ENCODE measurements at regions not wholly inside any gene's neighbourhood (a gene's known extent, or its start where the extent isn't known, plus 50 kb on each side); places are given as distances from the start of the nearest gene placed in this dataset.

DNA sequence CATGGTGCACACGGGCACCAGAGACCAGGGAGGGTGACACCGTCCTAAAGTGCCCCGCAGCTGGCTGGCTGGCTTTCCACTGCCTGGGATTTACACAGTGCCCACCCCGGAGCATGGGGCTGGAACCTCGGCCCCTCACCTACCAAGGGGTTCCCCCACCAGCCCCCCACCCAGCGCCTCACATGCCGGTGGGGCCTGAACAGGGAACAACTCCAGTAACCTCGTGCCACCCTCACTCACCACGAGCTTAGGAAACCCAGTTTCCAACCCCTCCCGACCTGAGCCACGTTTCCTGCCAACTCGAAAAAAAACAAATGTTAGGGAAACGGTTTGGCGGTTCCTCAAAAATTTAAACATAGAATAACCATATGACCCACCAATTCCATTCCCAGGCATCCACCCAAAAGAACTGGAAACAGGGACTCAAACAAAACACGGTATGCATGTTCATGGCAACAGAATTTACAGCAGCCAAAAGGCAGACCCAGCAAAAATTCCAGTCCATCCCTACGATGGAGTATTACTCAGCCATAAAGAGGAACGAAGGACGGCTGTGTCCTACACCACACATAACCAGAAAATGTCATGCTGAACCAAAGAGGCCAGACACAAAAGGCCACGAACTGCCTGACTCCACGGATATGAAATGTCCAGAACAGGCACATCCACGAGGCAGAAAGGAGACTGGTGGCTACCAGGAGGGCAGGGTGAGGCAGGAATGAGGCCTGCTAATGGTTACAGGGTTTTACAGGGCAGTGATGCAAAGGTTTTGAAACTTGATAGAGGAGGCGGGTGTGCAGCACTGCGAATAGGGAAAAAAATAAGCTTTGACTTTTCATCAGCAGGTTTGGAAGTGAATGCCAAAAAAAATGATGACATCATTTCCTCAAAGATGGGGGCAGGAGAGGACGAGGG lies 68.9 kb downstream of the NCOR2 start:
- no peaks in the 10 kb centered on the region; the same call in 1 of the 2 replicates for H3K4me1 ChIP-seq (ENCODE audit: insufficient read depth, low read length)
- H3K79me1 ChIP-seq (ENCODE audit: insufficient read depth, low read depth, low read length, poor library complexity, severe bottlenecking), result peaks cover 16% of the 10 kb centered on the region
- H2BK12ac ChIP-seq (ENCODE audit: insufficient read length, low read depth, low read length), result no peak overlapping the region
- H3K79me2 ChIP-seq (ENCODE audit: insufficient read depth, low read length), result peaks cover 28% of the 10 kb centered on the region; the same call in 1 of the 2 replicates
- H3K14ac ChIP-seq (ENCODE audit: insufficient read depth, low read length), result no peak overlapping the region
- H2BK120ac ChIP-seq (ENCODE audit: low read depth, low read length, poor library complexity, severe bottlenecking), result no peak overlapping the region
- no peaks in the 10 kb centered on the region for H3K23me2 ChIP-seq (ENCODE audit: insufficient read length, low read depth, low read length, poor library complexity, severe bottlenecking)
- H3K27me3 ChIP-seq (ENCODE audit: insufficient read depth, low read length), result no peaks in the 10 kb centered on the region
- H3K9ac ChIP-seq (ENCODE audit: extremely low read depth, insufficient read length, low read length), result no peak overlapping the region
- TF ChIP-seq, protein P1, sequence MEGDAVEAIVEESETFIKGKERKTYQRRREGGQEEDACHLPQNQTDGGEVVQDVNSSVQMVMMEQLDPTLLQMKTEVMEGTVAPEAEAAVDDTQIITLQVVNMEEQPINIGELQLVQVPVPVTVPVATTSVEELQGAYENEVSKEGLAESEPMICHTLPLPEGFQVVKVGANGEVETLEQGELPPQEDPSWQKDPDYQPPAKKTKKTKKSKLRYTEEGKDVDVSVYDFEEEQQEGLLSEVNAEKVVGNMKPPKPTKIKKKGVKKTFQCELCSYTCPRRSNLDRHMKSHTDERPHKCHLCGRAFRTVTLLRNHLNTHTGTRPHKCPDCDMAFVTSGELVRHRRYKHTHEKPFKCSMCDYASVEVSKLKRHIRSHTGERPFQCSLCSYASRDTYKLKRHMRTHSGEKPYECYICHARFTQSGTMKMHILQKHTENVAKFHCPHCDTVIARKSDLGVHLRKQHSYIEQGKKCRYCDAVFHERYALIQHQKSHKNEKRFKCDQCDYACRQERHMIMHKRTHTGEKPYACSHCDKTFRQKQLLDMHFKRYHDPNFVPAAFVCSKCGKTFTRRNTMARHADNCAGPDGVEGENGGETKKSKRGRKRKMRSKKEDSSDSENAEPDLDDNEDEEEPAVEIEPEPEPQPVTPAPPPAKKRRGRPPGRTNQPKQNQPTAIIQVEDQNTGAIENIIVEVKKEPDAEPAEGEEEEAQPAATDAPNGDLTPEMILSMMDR (conservative IDR thresholded peaks at IDR 0.05), result no peak
- no peak overlapping the region for H3K27ac ChIP-seq (ENCODE audit: insufficient read length, low read depth, low read length)
- H2AFZ ChIP-seq (ENCODE audit: low read length), result no peak overlapping the region
- H2BK5ac ChIP-seq (ENCODE audit: insufficient read length, low read length), result no peak overlapping the region
- Mint-ChIP-seq H3K4me3 (no peak overlapping the region), H3K4me1 (peaks cover 48 to 59% of the 10 kb centered on the region in 2 experiments), H3K27me3 (ENCODE audit: low read depth) (no peaks in the 10 kb centered on the region; the same call in 1 of the 2 replicates), H3K9me3 (no peaks in the 10 kb centered on the region), H3K27ac (peak overlapping the region; percentile 66 to 97 (median 88)), H3K36me3 (ENCODE audit: insufficient read depth in 1 of 3, low read depth in 3 of 3) (peaks cover 3 to 21% (median 18%) of the 10 kb centered on the region in 3 experiments; a peak in 5 of 7 replicates)
- no peak overlapping the region for H3K4ac ChIP-seq (ENCODE audit: low read depth, low read length)
- no peaks in the 10 kb centered on the region for H3K9me3 ChIP-seq (ENCODE audit: control insufficient read depth, low read depth, low read length)
- no peak overlapping the region for H3T11ph ChIP-seq (ENCODE audit: low read length)
- no peak overlapping the region for H3K56ac ChIP-seq (ENCODE audit: insufficient read length, low read depth, low read length)
- H3K18ac ChIP-seq (ENCODE audit: insufficient read length, low read depth, low read length), result no peak overlapping the region
- H2BK20ac ChIP-seq (ENCODE audit: low read depth, low read length, poor library complexity, severe bottlenecking), result no peak overlapping the region
- no peak overlapping the region for H2BK15ac ChIP-seq (ENCODE audit: low read depth, low read length)
- H4K91ac ChIP-seq (ENCODE audit: insufficient read length, low read depth, low read length), result no peak overlapping the region
- no peak overlapping the region for H4K5ac ChIP-seq (ENCODE audit: insufficient read length, low read depth, low read length)
- H2AK5ac ChIP-seq (ENCODE audit: insufficient read length, low read length), result no peak overlapping the region
- no peak overlapping the region for H4K8ac ChIP-seq (replicated peaks; ENCODE audit: insufficient read length, low read depth, low read length)
- DNase-seq, result no peak
- H3K23ac ChIP-seq (ENCODE audit: insufficient read length, low read depth, low read length), result no peak overlapping the region
- H4K20me1 ChIP-seq (ENCODE audit: control insufficient read depth, insufficient read depth, insufficient read length), result no peaks in the 10 kb centered on the region
- no peak overlapping the region for H3K4me2 ChIP-seq (ENCODE audit: insufficient read depth, insufficient read length, low read length)
- WGBS (ENCODE audit: extremely low coverage, insufficient read length, low lambda C conversion rate), result no CpG with 5 or more reads among the region's 24 CpGs

Measured in H9 (cell line).